Pancreas (tissue), 10 donors: ENCODE measurements at regions not wholly inside any gene's neighbourhood (a gene's known extent, or its start where the extent isn't known, plus 50 kb on each side); places are given as distances from the start of the nearest gene placed in this dataset.

Experiments
- ATAC-seq, 4 donors: fragments of 200-7000 bp; cut with Tn5 transposase; one replicate each; pipeline versions ENCODE4 v1.8.0 to v1.9.1; 2020; ENCODE audit warnings: mild to moderate bottlenecking in 4 of 4, moderate library complexity in 4 of 4
- DNase-seq, 6 donors: peaks; one replicate each; pipeline ENCODE4 v3.0.0-alpha.2; 2020
- FAIRE-seq: peaks from 2 replicates; lab custom pipeline; 2012; peaks lifted over from hg19 to GRCh38; lab: Jason Lieb, UNC
- H3K27ac ChIP-seq, 4 donors: fragments of 200-600 bp; sonication (generic); 1 replicate in 3 of 4; 2 replicates in 1 of 4; pipeline versions ENCODE4 v1.5.0 to v1.8.0; 2020
- H3K27me3 ChIP-seq, 4 donors: fragments of 200-600 bp; one replicate each; pipeline ENCODE4 v1.8.0; 2021
- H3K36me3 ChIP-seq, 3 donors: fragments of 200-600 bp; sonication (generic) in 1 of 3; one replicate each; pipeline versions ENCODE4 v1.5.0 to v1.8.0; 2020 to 2021
- H3K4me1 ChIP-seq, 3 donors: fragments of 200-600 bp; one replicate each; pipeline ENCODE4 v1.8.0; 2021
- H3K4me3 ChIP-seq, 4 donors: fragments of 200-600 bp; sonication (generic) in 2 of 4; one replicate each; pipeline versions ENCODE4 v1.5.0 to v1.8.0; 2020 to 2021
- H3K9me3 ChIP-seq, 4 donors: fragments of 200-600 bp; one replicate each; pipeline ENCODE4 v1.8.0; 2021
- CTCF ChIP-seq, 4 donors: fragments of 200-600 bp; sonication (generic) in 3 of 4; IDR thresholded peaks; one replicate each; pipeline versions ENCODE4 v1.5.0 to v1.8.0; 2021; ENCODE audit warnings: antibody characterized with exemption in 4 of 4
- WGBS, 2 donors: extraction: QIAGEN DNeasy Blood & Tissue Kit; methylation state at CpG; one replicate each; pipeline ENCODE4 v1.1.7; 2013; 5-methylcytosine and 5-hydroxymethylcytosine counted together
- intact Hi-C, 3 donors: fragments of 100-400 bp; cut with DNase I; formaldehyde crosslinking; loops; one replicate each; pipeline versions ENCODE4 v1.11.1 to v1.14.2; 2022
- donor health status: healthy with polysubstance abuse.
- donor health status: DM: no; HTN: no; CAD: no; lungs with moderate emphysema.
- donor health status: DM: no; HTN: no; CAD: no.
- donor health status: control.
- donor health status: control.
- donor health status: Bipolar disorder and iron deficiency.
- donor health status: DM: yes; HTN: yes; CAD: no.
- donor health status: DM: no; HTN: no; CAD: no.
- donor health status: DM: no; HTN: no; CAD: no.
- donor health status: DM: yes; HTN: yes; CAD: no.

- intact Hi-C loops = no loop called here
- 81 to 86% methylated on average over 15 of the region's 15 CpGs for WGBS, 2 donors
- Histone ChIP-seq H3K27me3 (no peaks in the 10 kb centered on the region), H3K9me3 (peaks cover 0 to 3% (median 0%) of the 10 kb centered on the region in 4 donors), H3K27ac (no peak overlapping the region), H3K4me3 (no peak overlapping the region), H3K36me3 (no peaks in the 10 kb centered on the region), H3K4me1 (no peaks in the 10 kb centered on the region)
- peak in 1 of 4 donors; percentile 29 for ATAC-seq
- DNase-seq = no peak
- TF ChIP-seq CTCF (IDR thresholded peaks at IDR 0.05) = no peak
- FAIRE-seq = no peak
Observed at GRCh38 chr4:185965426-185966384, 103.3 kb upstream of the TLR3 start.

- FAIRE-seq = no peak
- no peak for ATAC-seq
- intact Hi-C loops = no loop called here
- no peaks in the 10 kb centered on the region for H3K4me1 ChIP-seq
- H3K9me3 ChIP-seq = peaks cover 0 to 3% (median 0%) of the 10 kb centered on the region in 4 donors
- H3K27ac ChIP-seq = no peak overlapping the region
- no peaks in the 10 kb centered on the region for H3K36me3 ChIP-seq
- 93 to 95% methylated on average over 7 to 8 of the region's 8 CpGs for WGBS, 2 donors
- no peaks in the 10 kb centered on the region for H3K27me3 ChIP-seq
- DNase-seq = no peak
- H3K4me3 ChIP-seq = no peak overlapping the region
- no peak for TF ChIP-seq CTCF (IDR thresholded peaks at IDR 0.05)
Observed at GRCh38 chr4:185966549-185966948, 102.4 kb upstream of the TLR3 start.

GRCh38 chr4:185966997-185967775, 101.8 kb upstream of the TLR3 start:
- 78 to 84% methylated on average over 4 of the region's 4 CpGs for WGBS, 2 donors
- H3K27ac ChIP-seq = no peak overlapping the region
- intact Hi-C loops = no loop called here
- H3K36me3 ChIP-seq = no peaks in the 10 kb centered on the region
- H3K4me3 ChIP-seq = no peak overlapping the region
- H3K9me3 ChIP-seq = peaks cover 0 to 3% (median 0%) of the 10 kb centered on the region in 4 donors
- FAIRE-seq (no peak), ATAC-seq (no peak), DNase-seq (no peak)
- H3K27me3 ChIP-seq = no peaks in the 10 kb centered on the region
- no peaks in the 10 kb centered on the region for H3K4me1 ChIP-seq
- TF ChIP-seq CTCF (IDR thresholded peaks at IDR 0.05) = no peak

- FAIRE-seq (no peak), DNase-seq (no peak), ATAC-seq (no peak)
- 98 to 100% methylated on average over 1 of the region's 1 CpG for WGBS, 2 donors
- peaks cover 0 to 3% (median 0%) of the 10 kb centered on the region in 4 donors for H3K9me3 ChIP-seq
- no peaks in the 10 kb centered on the region for H3K36me3 ChIP-seq
- intact Hi-C loops = no loop called here
- H3K27ac ChIP-seq = no peak overlapping the region
- no peaks in the 10 kb centered on the region for H3K4me1 ChIP-seq
- H3K4me3 ChIP-seq = no peak overlapping the region
- no peak for TF ChIP-seq CTCF (IDR thresholded peaks at IDR 0.05)
- no peaks in the 10 kb centered on the region for H3K27me3 ChIP-seq
Observed at GRCh38 chr4:185969657-185970056, 99.3 kb upstream of the TLR3 start.
